Smooth muscle cell (in vitro differentiated cells): ENCODE measurements at regions not wholly inside any gene's neighbourhood (a gene's known extent, or its start where the extent isn't known, plus 50 kb on each side); places are given as distances from the start of the nearest gene placed in this dataset.

Experiments
- DNase-seq: peaks from one replicate; lab custom pipeline; 2025; ENCODE audit not compliant: unreplicated experiment; lab: John Stamatoyannopoulos, UW
- H2AFZ ChIP-seq: fragments of 200-600 bp; sonication (generic); 2 replicates; pipeline ENCODE4 v1.6.0; 2016; ENCODE audit warnings: antibody characterized with exemption, low read depth, mild to moderate bottlenecking
- H3F3A ChIP-seq: fragments of 200-600 bp; sonication (generic); 2 replicates; pipeline ENCODE4 v1.6.0; 2017; ENCODE audit warnings: antibody characterized with exemption, low read depth
- H3K27ac ChIP-seq: fragments of 200-600 bp; sonication (generic); 2 replicates; pipeline ENCODE4 v1.5.1; 2016; ENCODE audit warnings: low read depth, mild to moderate bottlenecking
- H3K27me3 ChIP-seq: fragments of 200-600 bp; sonication (generic); 2 replicates; pipeline ENCODE4 v1.6.1; 2016; ENCODE audit warnings: low read depth, mild to moderate bottlenecking
- H3K36me3 ChIP-seq: fragments of 200-600 bp; sonication (generic); 2 replicates; pipeline ENCODE4 v1.5.1; 2016; ENCODE audit warnings: low read depth
- H3K4me1 ChIP-seq: fragments of 200-600 bp; sonication (generic); 2 replicates; pipeline ENCODE4 v1.5.1; 2016; ENCODE audit warnings: low read depth
- H3K4me2 ChIP-seq: fragments of 200-600 bp; sonication (generic); 2 replicates; pipeline ENCODE4 v1.6.0; 2016; ENCODE audit warnings: mild to moderate bottlenecking
- H3K4me3 ChIP-seq: fragments of 200-600 bp; sonication (generic); 2 replicates; pipeline ENCODE4 v1.5.1; 2016; ENCODE audit warnings: mild to moderate bottlenecking
- H3K79me2 ChIP-seq: fragments of 200-600 bp; sonication (generic); 2 replicates; pipeline ENCODE4 v1.6.0; 2016; ENCODE audit warnings: low read depth, mild to moderate bottlenecking
- H3K9ac ChIP-seq: fragments of 200-600 bp; sonication (generic); 2 replicates; pipeline ENCODE4 v1.6.0; 2016; ENCODE audit warnings: low read depth
- H3K9me3 ChIP-seq: fragments of 200-600 bp; sonication (generic); replicated peaks from 2 replicates; pipeline ENCODE4 v1.5.1; 2016; ENCODE audit warnings: low read depth
- H4K20me1 ChIP-seq: fragments of 200-600 bp; sonication (generic); 2 replicates; pipeline ENCODE4 v1.6.0; 2016; ENCODE audit warnings: low read depth
- WGBS: methylation state at CpG from one replicate; pipeline ENCODE4 v1.1.7; 2016; ENCODE audit warnings: low lambda C conversion rate; 5-methylcytosine and 5-hydroxymethylcytosine counted together
- TF ChIP-seq, protein P1 (sequence below): fragments of 200-600 bp; sonication (generic); IDR thresholded peaks from 2 replicates; pipeline ENCODE4 v1.5.1; 2017; ENCODE audit warnings: borderline replicate concordance, mild to moderate bottlenecking, antibody characterized with exemption; ENCODE audit not compliant: insufficient read depth, poor library complexity, severe bottlenecking

DNA sequence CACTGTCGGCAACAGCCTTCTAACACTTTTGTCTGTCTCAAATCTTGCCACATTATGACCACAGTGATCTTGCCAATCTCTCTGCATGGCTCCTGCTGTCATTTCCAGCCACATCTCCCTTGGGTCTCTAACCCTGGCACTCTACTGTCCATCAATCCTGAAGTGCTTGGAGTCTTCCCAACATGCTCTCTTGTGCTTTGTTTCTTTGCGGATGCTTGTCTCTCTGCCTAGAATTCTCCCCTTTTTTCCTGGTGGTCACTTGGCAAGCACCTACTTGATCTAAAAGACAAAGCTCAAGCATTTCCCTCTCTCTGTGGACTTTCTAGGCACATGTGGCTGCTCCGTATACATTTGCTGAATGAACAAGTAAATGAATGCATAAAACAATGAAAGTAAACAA lies 290.7 kb upstream of the MAP3K7 start:
- H3F3A ChIP-seq: no peaks in the 10 kb centered on the region
- 94% methylated on average over 3 of the region's 3 CpGs for WGBS

DNA sequence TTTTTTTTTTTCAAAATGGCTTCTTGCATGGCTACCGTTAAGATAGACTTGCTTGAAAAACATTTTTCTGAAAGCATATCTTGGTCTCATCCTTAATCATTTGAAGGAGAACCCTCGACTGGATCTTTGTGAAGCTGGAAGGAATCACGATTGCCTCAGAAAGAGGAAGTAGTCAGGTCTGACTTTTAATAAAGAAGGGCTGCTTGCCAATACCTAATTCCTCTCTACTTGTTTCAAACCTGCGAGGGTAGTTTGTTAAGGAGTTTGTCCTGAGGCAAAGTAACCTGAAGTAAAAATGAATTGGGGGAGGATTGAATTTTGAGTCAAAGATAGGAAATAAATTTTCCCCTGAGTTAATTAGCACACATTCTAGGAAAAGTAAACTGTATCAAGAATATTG lies 288.1 kb upstream of the MAP3K7 start:
- TF ChIP-seq, protein P1, sequence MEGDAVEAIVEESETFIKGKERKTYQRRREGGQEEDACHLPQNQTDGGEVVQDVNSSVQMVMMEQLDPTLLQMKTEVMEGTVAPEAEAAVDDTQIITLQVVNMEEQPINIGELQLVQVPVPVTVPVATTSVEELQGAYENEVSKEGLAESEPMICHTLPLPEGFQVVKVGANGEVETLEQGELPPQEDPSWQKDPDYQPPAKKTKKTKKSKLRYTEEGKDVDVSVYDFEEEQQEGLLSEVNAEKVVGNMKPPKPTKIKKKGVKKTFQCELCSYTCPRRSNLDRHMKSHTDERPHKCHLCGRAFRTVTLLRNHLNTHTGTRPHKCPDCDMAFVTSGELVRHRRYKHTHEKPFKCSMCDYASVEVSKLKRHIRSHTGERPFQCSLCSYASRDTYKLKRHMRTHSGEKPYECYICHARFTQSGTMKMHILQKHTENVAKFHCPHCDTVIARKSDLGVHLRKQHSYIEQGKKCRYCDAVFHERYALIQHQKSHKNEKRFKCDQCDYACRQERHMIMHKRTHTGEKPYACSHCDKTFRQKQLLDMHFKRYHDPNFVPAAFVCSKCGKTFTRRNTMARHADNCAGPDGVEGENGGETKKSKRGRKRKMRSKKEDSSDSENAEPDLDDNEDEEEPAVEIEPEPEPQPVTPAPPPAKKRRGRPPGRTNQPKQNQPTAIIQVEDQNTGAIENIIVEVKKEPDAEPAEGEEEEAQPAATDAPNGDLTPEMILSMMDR: no peak
- no peaks in the 10 kb centered on the region for H3K79me2 ChIP-seq
- 93% methylated on average over 4 of the region's 4 CpGs for WGBS
- H2AFZ ChIP-seq: no peak overlapping the region
- H3K4me2 ChIP-seq: no peak overlapping the region
- H3K9me3 ChIP-seq: no peaks in the 10 kb centered on the region
- peaks cover 5% of the 10 kb centered on the region for H3F3A ChIP-seq
- H3K9ac ChIP-seq: no peak overlapping the region
- no peaks in the 10 kb centered on the region for H3K36me3 ChIP-seq
- H3K27ac ChIP-seq: no peak overlapping the region
- DNase-seq: no peak
- no peaks in the 10 kb centered on the region for H3K27me3 ChIP-seq
- H3K4me3 ChIP-seq: no peak overlapping the region
- H3K4me1 ChIP-seq: no peaks in the 10 kb centered on the region
- no peaks in the 10 kb centered on the region for H4K20me1 ChIP-seq

More for the DNA sequence above, 290.7 kb upstream of the MAP3K7 start:
- Histone ChIP-seq H3K27me3 (no peaks in the 10 kb centered on the region), H3K4me2 (no peak overlapping the region), H3K4me3 (no peak overlapping the region), H3K9ac (no peak overlapping the region), H3K9me3 (no peaks in the 10 kb centered on the region), H4K20me1 (no peaks in the 10 kb centered on the region), H3K36me3 (no peaks in the 10 kb centered on the region), H3K27ac (no peak overlapping the region), H2AFZ (no peak overlapping the region), H3K79me2 (no peaks in the 10 kb centered on the region), H3K4me1 (no peaks in the 10 kb centered on the region)
- TF ChIP-seq, protein P1: no peak
- DNase-seq: no peak

DNA sequence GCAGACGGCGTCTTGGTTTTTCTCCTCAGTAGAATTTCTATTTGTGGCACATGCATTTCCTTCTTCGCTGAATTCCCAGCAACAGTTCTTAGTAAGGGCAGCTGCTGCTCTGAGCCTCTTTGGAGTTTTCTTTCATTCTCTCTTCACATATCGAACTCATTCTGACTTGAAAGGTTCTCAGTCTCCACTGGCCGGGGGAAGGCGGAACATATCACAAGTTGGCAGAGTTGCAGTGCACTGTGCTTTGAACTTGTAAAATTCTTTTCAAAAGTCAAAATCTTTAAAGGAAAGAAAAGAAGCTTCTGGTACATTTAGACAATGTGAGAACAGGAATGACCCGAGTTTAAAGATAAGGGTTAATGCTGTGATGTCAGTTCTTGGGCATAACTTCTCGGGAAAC lies 286.1 kb upstream of the MAP3K7 start:
- 18% methylated on average over 8 of the region's 8 CpGs for WGBS

DNA sequence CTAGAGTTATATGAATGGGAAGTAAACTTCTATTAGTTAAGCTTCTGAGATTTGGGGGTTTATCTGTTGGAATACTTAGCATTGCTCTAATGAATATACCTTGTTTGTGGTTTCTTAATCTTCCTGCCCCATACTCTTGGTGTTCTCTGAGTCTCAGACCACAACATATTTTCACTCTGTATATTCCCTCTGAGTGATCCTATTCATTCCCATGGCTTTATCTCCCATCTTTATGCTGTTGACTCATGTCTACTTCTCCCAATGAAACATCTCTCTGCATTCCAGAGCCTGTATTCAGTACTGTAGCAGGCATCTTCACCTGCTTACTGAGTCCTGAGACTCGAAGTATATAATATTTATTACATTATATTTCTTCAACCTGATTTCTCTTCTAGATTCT lies 283.7 kb upstream of the MAP3K7 start:
- Histone ChIP-seq H3K36me3 (no peaks in the 10 kb centered on the region), H3K4me3 (no peak overlapping the region), H3K27ac (no peak overlapping the region), H3K27me3 (no peaks in the 10 kb centered on the region), H3K4me1 (no peaks in the 10 kb centered on the region), H2AFZ (no peak overlapping the region), H3K9ac (no peak overlapping the region), H4K20me1 (no peaks in the 10 kb centered on the region), H3K9me3 (no peaks in the 10 kb centered on the region), H3F3A (peaks cover 5% of the 10 kb centered on the region), H3K4me2 (peak overlapping the region; percentile 33), H3K79me2 (no peaks in the 10 kb centered on the region)
- TF ChIP-seq, protein P1: no peak
- WGBS: 43% methylated on average over 1 of the region's 1 CpG
- no peak for DNase-seq

More for the DNA sequence above, 286.1 kb upstream of the MAP3K7 start:
- Histone ChIP-seq H3K9ac (peak overlapping the region; percentile 38), H3K27ac (peak overlapping the region; percentile 75), H4K20me1 (no peaks in the 10 kb centered on the region), H2AFZ (peak overlapping the region; percentile 83), H3F3A (peaks cover 5% of the 10 kb centered on the region), H3K27me3 (no peaks in the 10 kb centered on the region), H3K9me3 (no peaks in the 10 kb centered on the region), H3K79me2 (no peaks in the 10 kb centered on the region), H3K4me3 (peak overlapping the region; percentile 37), H3K36me3 (no peaks in the 10 kb centered on the region), H3K4me2 (peak overlapping the region; percentile 83), H3K4me1 (no peaks in the 10 kb centered on the region)
- TF ChIP-seq, protein P1: no peak
- DNase-seq: no peak
